HCT116 (cell line): ENCODE measurements at regions not wholly inside any gene's neighbourhood (a gene's known extent, or its start where the extent isn't known, plus 50 kb on each side); places are given as distances from the start of the nearest gene placed in this dataset.

ENCODE experiments used
- ATAC-seq: fragments of 200-7000 bp; cut with Tn5 transposase; 2 replicates; pipeline ENCODE4 v1.9.1; 2020; ENCODE audit warnings: mild to moderate bottlenecking, moderate library complexity
- BruUV-seq: library from RNA; stranded (reverse); fragments of 400-500 nt; replicated peaks from 2 replicates; lab custom pipeline; 2021; lab: Mats Ljungman, UMichigan
- CTCF ChIA-PET: fragments of 300-600 bp; sonication (Branson Sonifier 250); formaldehyde crosslinking; loops from one replicate; lab custom pipeline; 2021; ENCODE audit warnings: antibody characterized with exemption; lab: Charles Lee
- POLR2A ChIA-PET: fragments of 300-600, 350-600 bp; sonication (Branson Sonifier 250); formaldehyde crosslinking; loops from one replicate; lab custom pipeline; 2021; ENCODE audit warnings: antibody characterized with exemption; lab: Charles Lee
- RAD21 ChIA-PET, 2 experiments: fragments of 300-600 bp; sonication (Branson Sonifier 250); formaldehyde crosslinking; loops; one replicate each; lab custom pipeline; 2023; ENCODE audit warnings: low total read pairs in 2 of 2; ENCODE audit not compliant: uncharacterized antibody in 2 of 2, unreplicated experiment in 2 of 2, low non-redundant PET in 1 of 2; lab: Charles Lee
- DNase-seq: peaks from one replicate; pipeline ENCODE4 v3.0.0-alpha.2; 2010; ENCODE audit warnings: low read depth, low spot score
- H2AFZ ChIP-seq: fragments of 200-600 bp; shearing (Covaris generic), sonication (generic); 2 replicates; pipeline ENCODE4 v1.6.1; 2017; ENCODE audit warnings: low read depth, mixed run types, mixed read lengths, antibody characterized with exemption, low read length; ENCODE audit not compliant: poor library complexity, severe bottlenecking
- H3K27ac ChIP-seq: 2 replicates; pipeline ENCODE4 v1.5.1; 2012; ENCODE audit warnings: low read depth, low read length
- H3K27me3 ChIP-seq: fragments of 200-600 bp; sonication (generic); 2 replicates; pipeline ENCODE4 v1.6.1; 2016; ENCODE audit warnings: mixed run types, low read length, mixed read lengths; ENCODE audit not compliant: insufficient read depth
- H3K36me3 ChIP-seq, 2 experiments: fragments of 200-500 bp in 1 of 2; fragments of 200-600 bp in 1 of 2; sonication (Bioruptor generic) in 1 of 2; sonication (generic) in 1 of 2; 2 replicates each; pipeline versions ENCODE4 v1.5.1 to v1.6.1; 2014 to 2016; ENCODE audit warnings: low read length in 2 of 2, inconsistent platforms in 1 of 2, mixed read lengths in 1 of 2, mixed run types in 1 of 2; ENCODE audit not compliant: insufficient read depth in 2 of 2, control insufficient read depth in 1 of 2
- H3K4me1 ChIP-seq, 2 experiments: fragments of 200-600 bp in 1 of 2; sonication (generic) in 1 of 2; 2 replicates each; pipeline versions ENCODE4 v1.5.1 to v1.6.1; 2012 to 2017; ENCODE audit warnings: low read length in 2 of 2, inconsistent platforms in 1 of 2, mild to moderate bottlenecking in 1 of 2, mixed read lengths in 1 of 2, mixed run types in 1 of 2, moderate library complexity in 1 of 2; ENCODE audit not compliant: insufficient read depth in 2 of 2, control insufficient read depth in 1 of 2
- H3K4me2 ChIP-seq: fragments of 200-600 bp; sonication (generic); 2 replicates; pipeline ENCODE4 v1.6.1; 2017; ENCODE audit warnings: mixed run types, low read length, mixed read lengths
- H3K4me3 ChIP-seq, 2 experiments: fragments of 200-600 bp in 1 of 2; sonication (generic) in 1 of 2; replicated peaks in 1 of 2; 2 replicates each; pipeline ENCODE4 v1.5.1; 2011 to 2016; ENCODE audit warnings: low read length in 2 of 2, control low read depth in 1 of 2, low read depth in 1 of 2, mild to moderate bottlenecking in 1 of 2, mixed read lengths in 1 of 2, mixed run types in 1 of 2
- H3K79me2 ChIP-seq: fragments of 200-600 bp; sonication (generic); 2 replicates; pipeline ENCODE4 v1.6.1; 2017; ENCODE audit warnings: mild to moderate bottlenecking, mixed run types, low read length, moderate library complexity, mixed read lengths; ENCODE audit not compliant: insufficient read depth
- H3K9ac ChIP-seq: fragments of 200-600 bp; sonication (generic); 2 replicates; pipeline ENCODE4 v1.6.1; 2016; ENCODE audit warnings: low read length, mixed read lengths
- H3K9me2 ChIP-seq: fragments of 200-600 bp; sonication (generic), shearing (Covaris generic); 2 replicates; pipeline ENCODE4 v1.6.1; 2017; ENCODE audit warnings: mixed run types, mild to moderate bottlenecking, moderate library complexity; ENCODE audit not compliant: insufficient read depth
- H3K9me3 ChIP-seq, 2 experiments: fragments of 200-500 bp in 1 of 2; fragments of 200-600 bp in 1 of 2; sonication (Bioruptor generic) in 1 of 2; sonication (generic) in 1 of 2; 2 replicates each; pipeline ENCODE4 v1.6.1; 2014 to 2017; ENCODE audit warnings: low read length in 2 of 2, mixed read lengths in 2 of 2, inconsistent platforms in 1 of 2, low read depth in 1 of 2, mild to moderate bottlenecking in 1 of 2, mixed run types in 1 of 2, moderate library complexity in 1 of 2; ENCODE audit not compliant: control insufficient read depth in 1 of 2, insufficient read depth in 1 of 2
- H4K20me1 ChIP-seq: fragments of 200-600 bp; sonication (generic), shearing (Covaris generic); 2 replicates; pipeline ENCODE4 v1.6.1; 2017; ENCODE audit warnings: mixed run types, mild to moderate bottlenecking, moderate library complexity; ENCODE audit not compliant: insufficient read depth
- EZH2 ChIP-seq: fragments of 200-600 bp; sonication (generic); IDR thresholded peaks from 2 replicates; pipeline ENCODE4 v1.6.1; 2017; ENCODE audit warnings: antibody characterized with exemption, mixed run types
- EZH2phosphoT487 ChIP-seq: fragments of 200-600 bp; IDR thresholded peaks from 2 replicates; pipeline ENCODE4 v1.6.1; 2018; ENCODE audit warnings: antibody characterized with exemption, borderline replicate concordance
- JUND ChIP-seq: IDR thresholded peaks from 2 replicates; pipeline ENCODE4 v1.6.1; 2012
- RAD21 ChIP-seq: IDR thresholded peaks from 2 replicates; pipeline ENCODE4 v1.6.1; 2012; ENCODE audit warnings: low read depth, mild to moderate bottlenecking
- REST ChIP-seq: IDR thresholded peaks from 2 replicates; pipeline ENCODE4 v1.6.1; 2012; ENCODE audit warnings: low read depth
- SRF ChIP-seq: IDR thresholded peaks from 2 replicates; pipeline ENCODE4 v1.6.1; 2012; ENCODE audit warnings: low read depth
- TCF7L2 ChIP-seq: IDR thresholded peaks from 2 replicates; pipeline ENCODE4 v1.7.0; 2011; ENCODE audit warnings: borderline replicate concordance, inconsistent platforms; ENCODE audit not compliant: insufficient read depth, insufficient read length; ENCODE audit errors: extremely low read depth
- YY1 ChIP-seq: IDR thresholded peaks from 2 replicates; pipeline ENCODE4 v1.6.1; 2011; ENCODE audit warnings: low read length, low read depth, moderate library complexity, mild to moderate bottlenecking; ENCODE audit not compliant: insufficient replicate concordance; ENCODE audit errors: extremely low read depth
- ZBTB33 ChIP-seq: IDR thresholded peaks from 2 replicates; pipeline ENCODE4 v1.6.1; 2011; ENCODE audit warnings: mild to moderate bottlenecking, low read length, moderate library complexity; ENCODE audit not compliant: insufficient replicate concordance; ENCODE audit errors: extremely low read depth
- intact Hi-C: fragments of 100-400 bp; cut with micrococcal nuclease; formaldehyde crosslinking; loops from 2 replicates; pipeline ENCODE4 v1.10.0; 2022
- TF ChIP-seq, protein P1 (sequence below): IDR thresholded peaks from 2 replicates; pipeline ENCODE4 v1.6.1; 2012

GRCh38 chr5:24281818-24282217, 363.0 kb downstream of the CDH10 start (continued):
- TF ChIP-seq ZBTB33 (no peak), SRF (no peak)

- H3K27me3 ChIP-seq, result no peaks in the 10 kb centered on the region
- no peaks in the 10 kb centered on the region for H3K9me2 ChIP-seq
- ChIA-PET POLR2A (no interaction called here), CTCF (no interaction called here), RAD21 (no interaction called here)
- BruUV-seq, result no TSS peak
- H4K20me1 ChIP-seq, result no peaks in the 10 kb centered on the region
- intact Hi-C loops, result no loop called here
- DNase-seq (no peak), ATAC-seq (no peak)
- no peaks in the 10 kb centered on the region for H3K36me3 ChIP-seq
- no peak overlapping the region for H3K27ac ChIP-seq
- H2AFZ ChIP-seq, result no peak overlapping the region
- no peak overlapping the region for H3K9ac ChIP-seq
- peaks cover 0 to 3% of the 10 kb centered on the region in 2 experiments; a peak in 2 of 4 replicates for H3K9me3 ChIP-seq
- no peaks in the 10 kb centered on the region for H3K79me2 ChIP-seq
- H3K4me3 ChIP-seq, result no peak overlapping the region
- no peak for TF ChIP-seq SRF
- TF ChIP-seq, protein P1, sequence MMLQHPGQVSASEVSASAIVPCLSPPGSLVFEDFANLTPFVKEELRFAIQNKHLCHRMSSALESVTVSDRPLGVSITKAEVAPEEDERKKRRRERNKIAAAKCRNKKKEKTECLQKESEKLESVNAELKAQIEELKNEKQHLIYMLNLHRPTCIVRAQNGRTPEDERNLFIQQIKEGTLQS, result no peak
- TF ChIP-seq EZH2phosphoT487, result no peak
- TF ChIP-seq TCF7L2, result no peak
- no peak for TF ChIP-seq REST
- no peak for TF ChIP-seq YY1
- no peak for TF ChIP-seq RAD21
- TF ChIP-seq EZH2, result no peak
- TF ChIP-seq JUND, result no peak
- no peaks in the 10 kb centered on the region for H3K4me1 ChIP-seq
- no peak overlapping the region for H3K4me2 ChIP-seq
Measured at GRCh38 chr5:24289582-24290335, 355.0 kb downstream of the CDH10 start.
